DMS 273 treated with DMSO at 0.1 percent for 48 hours (cell line): ENCODE measurements at regions not wholly inside any gene's neighbourhood (a gene's known extent, or its start where the extent isn't known, plus 50 kb on each side); places are given as distances from the start of the nearest gene placed in this dataset.
"Not testable (repeated sequence)": the region's sequence is repeated elsewhere in the genome, so short reads cannot be mapped to it uniquely, and the experiment has no call there.

Experiments
- DNase-seq: peaks from one replicate; lab custom pipeline; 2025; lab: John Stamatoyannopoulos, UW

DNA sequence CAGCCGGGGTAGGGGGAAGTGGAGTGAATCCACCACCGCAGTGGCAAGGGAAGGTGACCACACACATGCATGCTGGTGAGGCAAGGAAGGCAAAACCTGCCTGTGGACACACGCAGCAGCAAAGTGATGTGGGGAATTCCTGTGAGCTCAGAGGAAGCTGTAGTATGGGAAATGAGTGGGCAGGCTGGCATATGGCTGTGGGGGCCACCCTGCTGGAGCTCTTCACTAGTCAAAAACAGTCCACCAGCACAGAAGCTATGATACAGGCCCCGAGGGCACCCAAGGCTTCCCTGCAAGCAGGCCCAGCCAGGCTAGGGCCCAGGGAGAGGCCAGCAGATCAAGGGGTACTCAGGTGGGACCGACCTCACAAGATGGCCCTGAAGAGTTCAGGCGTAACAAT is 239.1 kb downstream of the CHM start:
- DNase-seq, result no peak

DNA sequence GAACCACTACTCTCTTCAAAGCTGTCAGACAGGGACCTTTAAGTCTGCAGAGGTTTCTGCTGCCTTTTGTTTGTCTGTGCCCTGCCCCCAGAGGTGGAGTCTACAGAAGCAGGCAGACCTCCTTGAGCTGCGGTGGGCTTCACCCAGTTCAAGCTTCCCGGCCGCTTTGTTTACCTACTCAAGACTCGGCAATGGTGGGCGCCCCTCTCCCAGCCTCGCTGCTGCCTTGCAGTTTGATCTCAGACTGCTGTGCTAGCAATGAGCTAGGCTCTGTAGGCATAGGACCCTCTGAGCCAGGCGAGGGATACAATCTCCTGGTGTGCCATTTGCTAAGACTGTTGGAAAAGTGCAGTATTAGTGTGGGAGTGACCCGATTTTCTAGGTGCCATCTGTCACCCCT is 275.0 kb downstream of the CHM start:
- DNase-seq, result not testable (repeated sequence)

DNA sequence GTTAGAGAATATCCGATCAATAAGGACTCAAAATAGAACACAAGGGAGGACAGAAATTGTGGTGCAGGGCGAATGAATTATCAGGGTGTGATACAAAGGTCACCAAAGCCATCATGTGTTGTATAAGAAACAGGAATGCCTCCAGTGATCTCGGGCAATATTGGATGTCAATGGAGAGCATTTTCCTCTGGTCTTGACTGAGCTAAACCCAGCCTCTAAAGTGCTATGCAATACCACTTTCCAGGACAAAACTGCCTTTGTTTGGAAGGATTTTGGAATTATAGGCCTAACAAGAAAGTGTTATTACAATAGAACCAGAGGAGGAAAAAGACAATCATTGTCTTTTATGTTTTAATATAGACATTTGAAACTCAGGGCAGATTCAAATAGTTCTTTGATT is 281.7 kb downstream of the CHM start:
- no peak for DNase-seq

DNA sequence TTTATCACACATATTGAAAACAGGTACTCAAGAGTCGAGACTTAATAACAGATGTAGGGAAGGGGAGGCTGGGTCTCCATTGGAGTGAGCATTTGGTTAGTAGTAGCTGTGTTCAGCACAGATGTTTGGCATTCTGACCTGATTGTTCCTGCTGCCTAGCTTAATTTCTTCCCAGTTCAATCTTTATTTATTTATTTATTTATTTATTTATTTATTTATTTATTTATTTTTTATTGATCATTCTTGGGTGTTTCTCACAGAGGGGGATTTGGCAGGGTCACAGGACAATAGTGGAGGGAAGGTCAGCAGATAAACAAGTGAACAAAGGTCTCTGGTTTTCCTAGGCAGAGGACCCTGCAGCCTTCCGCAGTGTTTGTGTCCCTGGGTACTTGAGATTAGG is 324.3 kb downstream of the CHM start:
- DNase-seq, result not testable (repeated sequence)

DNA sequence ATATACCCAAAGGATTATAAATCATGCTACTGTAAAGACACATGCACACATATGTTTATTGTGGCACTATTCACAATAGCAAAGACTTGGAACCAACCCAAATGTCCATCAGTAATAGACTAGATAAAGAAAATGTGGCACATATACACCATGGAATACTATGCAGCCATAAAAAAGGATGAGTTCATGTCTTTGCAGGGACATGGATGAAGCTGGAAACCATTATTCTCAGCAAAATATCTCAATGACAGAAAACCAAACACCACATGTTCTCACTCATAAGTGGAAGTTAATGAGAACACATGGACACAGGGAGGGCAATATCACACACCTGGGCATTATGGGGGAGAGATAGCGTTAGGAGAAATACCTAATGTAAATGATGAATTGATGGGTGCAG is 323.8 kb upstream of the POF1B start:
- not testable (repeated sequence) for DNase-seq

DNA sequence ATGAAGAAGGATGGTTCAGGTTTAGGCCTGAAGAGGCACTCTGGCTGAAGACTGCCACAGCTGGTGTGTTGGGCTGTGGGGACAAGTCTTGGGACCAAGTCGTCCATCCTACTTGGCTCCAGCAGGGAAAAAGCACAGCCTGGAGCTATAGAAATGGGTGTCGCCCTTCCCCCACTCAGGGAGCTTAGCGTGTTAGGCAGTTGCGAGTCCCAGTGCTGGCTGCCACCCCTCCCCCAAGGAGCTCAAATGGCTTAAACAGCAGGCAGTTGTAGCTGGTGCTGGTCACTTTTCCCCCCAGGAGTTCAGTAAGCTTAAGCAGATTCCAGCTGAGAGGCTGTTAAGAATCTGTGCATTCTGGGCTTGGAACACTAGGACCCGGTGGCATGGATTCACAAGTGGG is 319.5 kb upstream of the POF1B start:
- no peak for DNase-seq

DNA sequence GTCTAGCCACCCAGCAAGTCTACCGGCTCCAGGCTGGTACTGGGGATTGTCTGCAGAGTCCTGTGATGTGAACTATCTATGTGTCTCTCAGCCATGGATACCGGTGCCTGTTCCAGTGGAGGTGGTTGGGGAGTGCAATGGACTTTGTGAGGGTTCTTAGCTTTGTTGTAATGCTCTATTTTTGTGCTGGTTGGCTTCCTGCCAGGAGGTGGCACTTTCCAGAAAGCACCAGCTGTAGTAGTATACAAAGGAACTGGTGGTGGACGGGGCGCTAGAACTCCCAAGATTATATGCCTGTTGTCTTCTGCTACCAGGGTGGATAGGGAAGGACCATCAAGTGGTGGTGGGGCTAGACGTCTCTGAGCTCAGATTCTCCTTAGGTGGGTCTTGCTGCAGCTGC is 306.4 kb upstream of the POF1B start:
- no peak for DNase-seq

DNA sequence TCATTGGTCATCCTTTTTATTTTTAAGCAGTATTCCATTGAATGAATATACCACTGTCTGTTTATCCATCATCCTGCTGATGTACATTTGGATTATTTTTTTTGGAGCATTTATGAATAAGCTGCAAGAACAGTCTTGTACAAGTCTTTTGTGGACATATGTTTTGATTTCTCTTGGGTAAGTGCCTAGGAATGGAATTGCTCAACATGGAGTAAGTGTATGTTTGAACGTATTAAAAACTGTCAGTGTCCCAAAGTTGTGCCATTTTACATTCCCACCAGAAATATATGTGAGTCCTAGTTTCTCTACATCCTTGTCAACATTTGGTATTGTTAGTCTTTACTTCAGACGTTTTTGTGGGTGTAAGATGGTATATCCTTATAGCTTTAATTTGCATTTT is 287.0 kb upstream of the POF1B start:
- no peak for DNase-seq

DNA sequence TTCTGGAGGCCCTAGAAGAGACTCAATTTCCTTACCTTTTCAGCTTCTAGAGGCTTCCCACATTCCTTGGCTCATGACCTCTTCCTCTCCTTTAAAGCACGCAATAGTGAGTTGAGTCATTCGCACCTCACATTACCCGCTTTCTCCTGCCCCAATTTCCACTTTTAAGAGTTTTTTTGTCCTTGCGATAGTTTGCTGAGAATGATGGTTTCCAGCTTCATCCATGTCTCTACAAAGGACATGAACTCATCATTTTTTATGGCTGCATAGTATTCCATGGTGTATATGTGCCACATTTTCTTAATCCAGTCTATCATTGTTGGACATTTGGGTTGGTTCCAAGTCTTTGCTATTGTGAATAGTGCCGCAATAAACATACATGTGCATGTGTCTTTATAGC is 284.5 kb upstream of the POF1B start:
- DNase-seq, result not testable (repeated sequence)

DNA sequence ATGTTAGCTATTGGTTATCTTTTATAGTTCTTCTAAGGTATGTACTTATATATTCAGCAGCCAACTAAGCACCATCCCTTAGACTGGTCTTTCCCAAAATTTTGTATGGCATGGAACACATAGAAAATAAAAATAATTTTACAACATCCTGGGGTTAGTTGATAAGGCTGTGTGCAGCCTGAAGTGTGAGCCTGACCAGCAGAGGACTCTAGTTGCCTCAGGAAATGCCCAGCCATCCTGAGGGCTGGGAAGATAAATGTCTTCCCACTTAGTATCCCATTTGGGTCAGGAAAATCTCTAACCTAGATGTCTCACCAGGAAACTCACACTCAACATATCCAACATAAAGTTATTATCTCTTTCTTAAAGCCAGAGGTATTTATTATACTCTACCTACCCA is 251.4 kb upstream of the POF1B start:
- no peak for DNase-seq

DNA sequence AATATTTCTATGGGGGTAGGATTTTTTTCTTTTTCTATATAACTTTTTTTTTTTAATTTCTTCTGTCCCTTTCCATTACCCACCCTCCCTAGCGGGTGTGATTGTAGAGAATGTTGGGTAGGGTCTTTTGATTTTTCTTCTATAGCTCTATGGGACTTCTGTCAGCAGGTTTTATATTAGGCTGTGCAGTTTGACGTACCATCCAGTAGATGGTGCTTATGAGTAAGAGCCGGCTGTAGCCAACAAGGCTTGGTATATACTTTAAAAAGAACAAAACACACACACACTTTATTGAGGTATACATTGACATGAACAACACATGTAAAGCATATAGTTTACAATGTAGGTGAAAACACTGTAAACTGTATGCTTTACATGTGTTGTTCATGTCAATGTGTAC is 247.9 kb upstream of the POF1B start:
- no peak for DNase-seq

DNA sequence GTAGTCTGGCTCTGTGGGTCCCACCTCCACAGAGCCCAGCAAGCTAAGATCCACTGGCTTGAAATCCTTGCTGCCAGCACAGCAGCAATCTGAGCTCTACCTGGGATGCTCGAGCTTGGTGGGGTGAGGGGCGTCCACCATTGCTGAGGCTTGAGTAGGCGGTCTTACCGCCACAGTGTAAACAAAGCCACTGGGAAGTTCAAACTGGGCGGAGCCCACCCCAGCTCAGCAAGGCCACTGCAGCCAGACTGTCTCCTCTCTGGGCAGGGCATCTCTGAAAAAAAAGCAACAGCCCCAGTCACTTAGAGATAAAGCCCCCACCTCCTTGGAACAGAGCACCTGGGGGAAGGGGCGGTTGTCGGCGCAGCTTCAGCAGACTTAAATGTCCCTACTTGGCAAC is 243.2 kb upstream of the POF1B start:
- no peak for DNase-seq

DNA sequence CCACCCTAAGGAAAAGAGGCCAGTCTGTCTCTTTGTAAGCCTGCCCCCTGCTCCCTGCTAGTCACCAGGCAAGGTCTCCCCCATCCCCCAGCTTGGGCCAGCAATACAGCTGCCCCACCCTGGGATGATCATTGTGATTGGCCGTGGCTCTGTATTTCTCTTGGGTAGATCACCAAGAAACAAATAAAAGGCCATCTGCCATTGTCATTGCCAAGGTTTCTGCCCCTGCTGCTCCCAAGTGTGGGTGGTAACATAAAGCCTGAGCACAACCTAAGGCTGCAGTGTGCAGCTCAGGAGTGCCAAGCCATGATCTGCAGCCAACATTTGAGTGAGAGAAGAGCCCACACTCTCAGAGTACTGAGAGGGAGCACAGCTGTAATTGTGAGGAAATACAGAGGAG is 241.0 kb upstream of the POF1B start:
- no peak for DNase-seq

DNA sequence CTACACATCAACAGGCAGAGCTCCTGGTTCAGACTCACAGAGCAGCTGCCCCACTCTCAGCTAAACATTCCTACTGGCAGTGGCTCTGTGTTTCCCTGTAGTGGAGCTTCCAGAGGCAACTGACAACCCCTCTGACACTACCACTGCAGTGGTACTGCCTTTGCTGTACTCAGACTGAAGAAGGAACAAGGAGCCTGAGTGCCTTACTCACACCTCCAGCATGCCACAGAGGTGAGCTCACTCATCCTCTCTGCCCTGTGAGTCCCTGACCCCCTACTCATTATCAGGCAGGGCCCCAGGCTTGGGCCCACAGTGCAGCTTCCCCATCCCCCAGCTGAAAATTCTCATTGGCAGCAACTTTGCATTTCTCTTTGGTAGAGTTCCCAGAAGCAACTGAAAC is 240.5 kb upstream of the POF1B start:
- no peak for DNase-seq

DNA sequence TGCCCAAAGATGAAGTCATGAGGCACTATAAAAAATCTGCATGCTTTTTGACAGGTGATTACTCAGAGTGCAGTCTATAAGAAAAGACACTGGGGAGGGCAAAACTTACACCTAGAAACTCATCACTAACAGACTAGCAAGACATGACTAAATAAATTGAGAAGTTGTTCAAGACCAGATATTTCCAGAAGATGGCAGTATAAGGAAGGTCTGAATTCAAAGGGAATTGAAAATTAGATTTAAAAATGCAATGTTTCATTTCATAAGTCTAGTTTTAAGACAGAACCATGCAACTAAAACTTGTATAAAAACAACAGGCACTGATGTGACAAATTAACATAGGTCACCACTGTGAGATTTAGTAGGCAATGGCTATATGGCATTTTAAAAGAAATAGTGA is 232.5 kb upstream of the POF1B start:
- peak; percentile 30 for DNase-seq

DNA sequence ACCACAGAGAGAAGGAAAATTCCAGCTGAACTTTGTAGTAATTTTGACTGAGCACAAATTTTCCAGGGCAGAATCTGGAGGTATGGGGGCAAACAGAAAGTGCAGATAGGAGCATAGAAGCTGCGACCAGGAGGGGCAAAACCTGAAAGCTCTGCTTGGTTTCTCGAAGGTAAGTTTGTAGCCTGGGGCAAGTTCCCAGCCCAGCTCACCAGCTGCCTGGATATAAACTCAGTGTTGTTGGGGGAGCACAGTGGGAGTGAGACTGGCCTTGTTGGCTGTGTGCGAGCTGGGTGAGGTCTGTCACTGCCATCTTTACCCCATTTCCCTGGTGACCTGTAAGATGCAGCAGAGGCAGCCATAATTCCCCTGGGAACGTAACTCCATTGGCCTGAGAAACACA is 213.5 kb upstream of the POF1B start:
- no peak for DNase-seq

DNA sequence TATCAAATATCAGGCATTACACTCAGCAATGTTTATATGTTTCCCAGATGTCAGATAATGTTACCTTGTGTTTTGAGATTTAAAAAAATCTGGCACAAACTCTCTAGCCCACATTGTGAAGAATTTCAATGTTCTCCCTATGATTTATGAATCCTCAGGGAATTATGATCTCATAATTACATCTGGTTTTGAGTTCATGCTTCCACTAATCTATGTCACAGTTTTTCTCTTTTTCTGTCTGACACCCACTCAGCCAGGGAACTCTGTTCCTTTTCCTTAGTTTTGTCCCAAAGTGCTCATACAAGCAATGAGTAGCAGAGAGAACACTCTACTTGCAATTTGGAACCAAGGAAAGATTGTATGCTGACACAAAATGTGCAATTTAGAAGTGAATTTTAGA is 212.1 kb upstream of the POF1B start:
- no peak for DNase-seq

DNA sequence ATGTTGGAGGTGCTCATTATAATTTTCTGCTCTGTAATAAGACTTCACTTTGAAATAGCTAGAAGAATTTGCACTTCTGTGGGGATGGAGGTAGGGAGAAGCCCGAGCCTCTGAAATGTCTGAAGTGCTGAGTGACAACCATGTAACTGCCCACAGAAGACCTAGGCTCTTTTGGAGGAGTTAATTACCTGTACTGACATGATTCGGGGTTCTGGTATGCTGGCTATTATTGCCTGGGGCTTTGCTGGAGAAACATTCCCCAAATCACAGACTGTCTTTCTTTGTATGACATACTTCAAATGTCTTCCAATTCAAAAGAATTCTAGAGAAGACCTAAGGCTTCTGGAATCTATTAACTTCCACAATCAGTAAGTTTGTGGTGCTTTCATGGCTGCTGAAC is 211.2 kb upstream of the POF1B start:
- no peak for DNase-seq

DNA sequence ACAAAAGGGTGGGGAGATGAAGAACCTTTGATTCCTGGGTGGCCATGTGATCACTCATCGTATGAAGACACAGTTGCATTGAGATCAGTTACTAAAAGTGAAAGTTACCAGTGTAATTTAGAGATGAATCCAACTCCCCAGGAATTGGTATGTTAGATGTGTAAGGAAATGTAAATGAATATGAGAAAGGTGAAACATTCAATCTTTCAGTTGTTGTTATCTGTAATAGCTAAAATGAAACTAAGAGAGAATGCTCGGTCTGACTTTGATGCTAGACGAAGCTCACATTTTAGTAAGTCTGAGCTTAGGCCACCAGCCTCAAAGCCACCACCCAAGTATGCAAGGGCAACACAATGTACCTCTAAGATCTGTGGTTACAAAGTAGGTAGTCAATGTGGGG is 194.3 kb upstream of the POF1B start:
- DNase-seq, result no peak

DNA sequence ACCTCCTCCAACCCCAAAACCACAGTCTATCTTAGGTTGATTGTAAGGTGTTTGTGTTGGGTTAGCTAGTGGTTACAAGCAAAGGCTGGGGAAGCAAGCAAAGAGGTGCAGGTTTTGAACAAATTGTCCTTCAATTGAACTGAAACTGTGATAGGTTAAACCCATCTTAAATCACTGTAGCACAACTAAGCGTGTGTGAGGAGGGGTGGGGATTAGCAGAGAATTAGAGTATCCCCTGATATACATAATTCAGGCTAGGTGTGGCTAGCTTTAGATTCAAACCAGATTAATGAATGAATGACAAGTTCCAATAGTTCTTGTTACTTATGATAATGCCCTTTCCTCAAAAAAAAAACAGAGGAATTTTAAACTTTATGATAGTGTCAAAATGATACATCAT is 191.0 kb upstream of the POF1B start:
- no peak for DNase-seq

DNA sequence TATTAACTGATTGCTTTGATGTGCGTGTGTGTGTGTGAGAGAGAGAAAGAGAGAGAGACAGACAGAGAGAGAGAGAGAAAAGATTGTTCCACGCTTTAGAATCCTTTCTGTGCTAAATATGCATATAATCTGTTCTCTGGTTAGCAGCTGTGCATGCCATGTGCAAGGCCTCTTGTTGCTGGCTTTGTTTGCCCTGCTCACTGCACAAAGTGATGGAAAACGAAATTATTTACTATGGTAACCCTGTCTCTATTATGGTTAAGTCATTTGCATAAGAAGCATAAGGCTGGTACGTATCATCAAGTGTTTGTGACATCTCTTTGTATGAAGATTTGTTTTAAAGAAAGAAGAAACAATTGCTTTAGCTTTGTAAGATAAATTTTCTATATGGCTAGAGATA is 190.2 kb upstream of the POF1B start:
- DNase-seq, result no peak

DNA sequence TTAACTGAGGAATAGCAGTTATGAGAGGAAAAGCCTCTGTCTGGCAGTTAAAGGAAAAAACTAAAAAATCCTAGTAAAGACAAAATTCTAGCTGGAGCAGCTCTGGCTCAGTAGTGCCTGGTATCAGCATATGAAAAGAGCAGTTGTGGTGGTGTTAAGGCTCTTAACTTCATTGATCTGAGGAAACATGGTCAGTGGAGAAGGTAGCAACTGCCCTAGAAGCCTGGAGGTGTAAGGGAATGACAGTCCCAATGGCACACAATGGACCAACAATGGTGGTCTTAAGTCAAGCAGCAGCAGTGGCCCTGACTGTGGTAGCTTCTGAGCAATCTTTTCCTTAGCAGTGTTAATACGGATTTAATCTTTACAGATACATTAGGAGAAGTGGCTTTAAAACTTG is 189.6 kb upstream of the POF1B start:
- no peak for DNase-seq

DNA sequence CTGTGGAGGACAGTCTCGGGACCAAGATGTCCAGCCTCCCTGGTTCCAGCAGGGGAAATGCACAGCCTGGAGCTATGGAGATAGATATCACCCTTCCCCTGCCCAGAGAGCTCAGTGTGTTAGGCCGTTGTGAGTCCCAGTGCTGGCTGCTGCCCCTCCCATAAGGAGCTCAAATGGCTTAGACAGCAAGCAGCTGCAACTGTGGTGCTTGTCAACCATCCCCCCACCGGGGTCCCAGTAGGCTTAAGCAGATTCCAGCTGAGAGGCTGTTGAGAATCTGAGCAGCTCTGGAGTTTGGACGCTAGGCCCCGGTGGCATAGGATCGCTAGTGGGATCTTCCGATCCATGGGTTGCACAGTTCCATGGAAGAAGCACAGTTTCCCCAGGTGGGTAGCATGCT is 181.8 kb upstream of the POF1B start:
- no peak for DNase-seq

DNA sequence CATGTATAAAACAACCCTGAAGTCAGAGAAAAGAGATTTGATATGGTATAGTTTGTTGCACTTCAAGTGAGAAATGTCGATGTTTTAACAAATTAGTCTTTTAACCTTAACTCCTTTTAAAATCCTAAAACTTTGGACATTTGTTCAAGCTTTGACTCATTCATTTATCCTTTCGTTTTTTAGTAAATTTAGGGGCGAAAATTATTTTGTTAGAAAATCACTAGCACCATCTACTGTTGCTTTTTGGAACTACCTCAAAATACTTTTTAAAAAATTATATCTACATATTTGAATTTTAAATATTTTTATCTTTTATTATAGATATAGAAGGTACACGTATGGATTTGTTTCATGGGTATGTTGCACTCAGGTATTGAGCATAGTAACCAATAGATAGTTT is 165.1 kb upstream of the POF1B start:
- DNase-seq, result no peak

DNA sequence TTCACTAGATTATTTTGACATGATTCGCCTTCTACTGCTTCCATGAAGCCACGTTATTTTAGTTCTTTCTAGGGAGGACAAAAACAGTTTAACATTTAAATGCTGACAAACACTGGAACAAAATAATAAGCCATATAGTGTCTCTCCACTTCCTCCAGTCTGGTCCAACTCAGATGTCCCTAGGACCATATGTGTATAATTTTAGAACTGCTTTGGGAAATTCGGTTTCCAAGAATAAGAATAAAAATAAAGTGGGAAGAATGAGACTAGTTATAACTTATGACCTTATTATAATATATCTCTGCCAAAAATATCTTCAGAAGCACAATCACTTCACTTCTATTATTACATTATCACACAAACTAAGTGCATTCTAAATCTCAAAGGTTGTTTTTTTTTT is 164.4 kb upstream of the POF1B start:
- DNase-seq, result no peak
